ENCODE measurements at regions not wholly inside any gene's neighbourhood (a gene's known extent, or its start where the extent isn't known, plus 50 kb on each side); places are given as distances from the start of the nearest gene placed in this dataset.

DNA sequence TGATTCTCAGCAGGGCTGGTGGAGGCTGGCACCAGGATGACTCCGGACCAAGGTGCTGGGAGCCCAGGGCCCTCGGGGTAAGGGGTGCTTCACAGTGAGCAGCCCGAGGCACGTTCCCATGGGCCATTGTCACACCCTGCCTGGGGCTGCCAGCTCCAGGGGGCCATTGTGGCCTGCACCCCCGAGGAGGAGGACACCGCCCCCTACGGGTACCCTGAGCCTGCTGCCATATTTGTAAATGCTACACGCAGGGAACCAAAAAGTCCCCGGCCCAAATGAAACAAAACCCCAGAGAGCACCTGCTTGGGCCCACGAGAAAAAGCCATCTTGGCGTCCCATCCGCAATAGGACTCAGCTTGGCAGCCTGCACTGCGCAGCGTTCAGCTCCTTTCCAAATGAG, 64.7 kb upstream of the GATA5 start:
- no peaks in the 10 kb centered on the region for H3K27me3 Mint-ChIP-seq
- intact Hi-C loops (cut with micrococcal nuclease), result no loop called here
- no peak overlapping the region for H3K27ac Mint-ChIP-seq
- DNase-seq (peak; percentile 23), ATAC-seq (no peak)
- ChIA-PET POLR2A (no interaction called here), CTCF (interaction anchor here (1.1 to 1.4 kb wide), 2 partner anchors 10 to 76 kb away, joined by 3 read pairs; no protein-coding TSS in a partner anchor)
- no peaks in the 10 kb centered on the region for H3K9me3 Mint-ChIP-seq
- H3K36me3 Mint-ChIP-seq (ENCODE audit: low read depth), result no peaks in the 10 kb centered on the region
- no peaks in the 10 kb centered on the region for H3K4me1 Mint-ChIP-seq (ENCODE audit: low read depth)
- TF ChIP-seq, protein P1, sequence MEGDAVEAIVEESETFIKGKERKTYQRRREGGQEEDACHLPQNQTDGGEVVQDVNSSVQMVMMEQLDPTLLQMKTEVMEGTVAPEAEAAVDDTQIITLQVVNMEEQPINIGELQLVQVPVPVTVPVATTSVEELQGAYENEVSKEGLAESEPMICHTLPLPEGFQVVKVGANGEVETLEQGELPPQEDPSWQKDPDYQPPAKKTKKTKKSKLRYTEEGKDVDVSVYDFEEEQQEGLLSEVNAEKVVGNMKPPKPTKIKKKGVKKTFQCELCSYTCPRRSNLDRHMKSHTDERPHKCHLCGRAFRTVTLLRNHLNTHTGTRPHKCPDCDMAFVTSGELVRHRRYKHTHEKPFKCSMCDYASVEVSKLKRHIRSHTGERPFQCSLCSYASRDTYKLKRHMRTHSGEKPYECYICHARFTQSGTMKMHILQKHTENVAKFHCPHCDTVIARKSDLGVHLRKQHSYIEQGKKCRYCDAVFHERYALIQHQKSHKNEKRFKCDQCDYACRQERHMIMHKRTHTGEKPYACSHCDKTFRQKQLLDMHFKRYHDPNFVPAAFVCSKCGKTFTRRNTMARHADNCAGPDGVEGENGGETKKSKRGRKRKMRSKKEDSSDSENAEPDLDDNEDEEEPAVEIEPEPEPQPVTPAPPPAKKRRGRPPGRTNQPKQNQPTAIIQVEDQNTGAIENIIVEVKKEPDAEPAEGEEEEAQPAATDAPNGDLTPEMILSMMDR (IDR thresholded peaks at IDR 0.05), result no peak
- no peak overlapping the region for H3K4me3 Mint-ChIP-seq

DNA sequence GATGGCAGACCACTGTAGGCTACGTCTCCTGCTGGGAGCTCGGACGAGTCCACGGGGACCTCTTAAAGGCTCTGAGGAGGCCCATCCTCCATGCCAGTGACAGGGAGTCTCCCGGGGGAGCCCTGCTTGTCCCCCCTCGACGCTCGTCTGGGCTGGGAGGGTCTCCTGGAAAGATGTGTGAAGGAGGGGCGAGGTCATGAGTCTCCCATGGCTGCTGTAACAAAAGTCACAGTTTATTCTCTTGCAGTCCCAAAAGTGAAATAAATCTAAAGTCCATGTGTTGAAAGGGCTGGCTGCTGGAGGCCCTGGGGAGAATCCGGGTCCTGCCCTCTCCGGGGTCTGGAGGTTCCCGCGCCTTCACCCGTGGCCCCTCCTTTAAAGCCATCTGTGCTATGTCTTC, 67.1 kb upstream of the GATA5 start:
- no peaks in the 10 kb centered on the region for H3K4me1 Mint-ChIP-seq (ENCODE audit: low read depth)
- DNase-seq, result no peak
- TF ChIP-seq, protein P1 (IDR thresholded peaks at IDR 0.05), result no peak
- CTCF ChIA-PET, result no interaction called here
- H3K36me3 Mint-ChIP-seq (ENCODE audit: low read depth), result no peaks in the 10 kb centered on the region
- H3K9me3 Mint-ChIP-seq, result no peaks in the 10 kb centered on the region
- intact Hi-C loops (cut with micrococcal nuclease), result no loop called here
- H3K4me3 Mint-ChIP-seq, result no peak overlapping the region
- POLR2A ChIA-PET, result no interaction called here
- no peaks in the 10 kb centered on the region for H3K27me3 Mint-ChIP-seq
- H3K27ac Mint-ChIP-seq, result no peak overlapping the region
- ATAC-seq, result no peak

DNA sequence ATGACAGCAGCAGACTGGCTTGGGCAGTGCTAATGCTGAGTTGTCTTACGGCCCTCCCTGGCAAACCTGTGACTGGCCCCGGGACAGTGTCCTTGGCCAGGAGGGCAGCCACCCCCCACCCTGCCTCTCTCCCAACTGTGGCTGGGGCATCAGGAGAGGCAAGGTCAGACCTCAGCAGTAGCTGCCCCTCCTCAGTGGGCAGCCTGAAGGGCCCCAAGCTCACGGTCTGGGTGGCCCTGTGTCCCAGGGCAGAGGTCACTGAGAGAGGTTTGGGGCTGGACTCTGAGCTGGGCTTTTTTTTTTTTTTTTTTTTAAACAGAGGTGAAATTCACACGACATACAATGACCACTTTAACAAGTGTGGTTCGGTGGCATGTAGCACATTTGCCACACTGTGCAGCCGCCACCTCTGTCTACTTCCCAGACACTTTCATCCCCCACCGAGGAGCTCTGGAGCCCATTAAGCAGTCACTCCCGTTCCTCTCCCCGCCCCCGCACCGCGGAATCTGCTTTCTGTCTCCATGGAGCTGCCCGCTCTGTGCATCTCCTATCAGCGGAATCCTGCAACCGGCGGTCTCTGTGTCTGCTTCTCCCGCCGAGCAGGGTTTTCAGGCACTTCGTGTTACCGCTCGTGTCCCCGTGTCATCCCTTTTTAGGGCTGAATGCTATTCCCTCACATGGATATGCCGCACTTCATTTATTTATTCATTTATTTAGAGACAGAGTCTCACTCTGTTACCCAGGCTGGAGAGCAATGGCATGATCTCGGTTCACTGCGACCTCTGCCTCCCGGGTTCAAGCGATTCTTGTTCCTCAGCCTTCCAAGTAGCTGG, 67.9 kb upstream of the GATA5 start:
- no peak for ATAC-seq
- Mint-ChIP-seq H3K36me3 (ENCODE audit: low read depth) (no peaks in the 10 kb centered on the region), H3K27me3 (peaks cover under 1% of the 10 kb centered on the region), H3K4me1 (ENCODE audit: low read depth) (peaks cover under 1% of the 10 kb centered on the region), H3K9me3 (no peaks in the 10 kb centered on the region), H3K4me3 (no peak overlapping the region), H3K27ac (no peak overlapping the region)
- ChIA-PET POLR2A (no interaction called here), CTCF (no interaction called here)
- DNase-seq, result no peak
- intact Hi-C loops (cut with micrococcal nuclease), result no loop called here
- TF ChIP-seq, protein P1 (IDR thresholded peaks at IDR 0.05), result no peak

DNA sequence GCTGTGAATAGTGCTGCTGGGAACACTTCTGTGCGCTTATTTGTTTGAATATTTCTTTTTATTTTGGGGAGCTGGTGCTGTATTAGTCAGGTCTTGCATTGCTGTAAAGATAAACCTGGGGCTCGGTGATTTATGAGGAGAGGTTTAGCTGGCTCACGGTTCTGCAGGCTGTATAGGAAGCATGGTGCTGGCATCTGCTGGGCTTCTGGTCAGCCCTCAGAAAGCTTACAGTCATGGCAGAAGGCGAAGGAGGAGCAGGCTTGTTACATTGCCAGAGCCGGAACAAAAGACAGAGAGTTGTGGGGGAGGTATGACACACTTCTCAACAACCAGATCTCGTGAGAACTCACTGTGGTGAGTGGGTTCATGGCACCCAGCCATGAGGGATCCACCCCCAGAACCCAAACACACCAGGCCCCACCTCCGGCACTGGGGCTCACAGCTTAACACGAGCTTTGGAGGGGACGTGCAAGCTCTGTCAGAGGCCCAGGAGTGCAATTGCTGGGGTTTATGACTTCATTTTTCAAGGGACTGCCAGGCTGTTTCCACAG, 68.8 kb upstream of the GATA5 start:
- H3K9me3 Mint-ChIP-seq, result no peaks in the 10 kb centered on the region
- peaks cover 1% of the 10 kb centered on the region for H3K4me1 Mint-ChIP-seq (ENCODE audit: low read depth)
- H3K36me3 Mint-ChIP-seq (ENCODE audit: low read depth), result no peaks in the 10 kb centered on the region
- POLR2A ChIA-PET, result no interaction called here
- TF ChIP-seq, protein P1 (IDR thresholded peaks at IDR 0.05), result no peak
- peaks cover 2% of the 10 kb centered on the region for H3K27me3 Mint-ChIP-seq
- CTCF ChIA-PET, result no interaction called here
- DNase-seq (no peak), ATAC-seq (no peak)
- no peak overlapping the region for H3K27ac Mint-ChIP-seq
- no peak overlapping the region for H3K4me3 Mint-ChIP-seq
- intact Hi-C loops (cut with micrococcal nuclease), result no loop called here

DNA sequence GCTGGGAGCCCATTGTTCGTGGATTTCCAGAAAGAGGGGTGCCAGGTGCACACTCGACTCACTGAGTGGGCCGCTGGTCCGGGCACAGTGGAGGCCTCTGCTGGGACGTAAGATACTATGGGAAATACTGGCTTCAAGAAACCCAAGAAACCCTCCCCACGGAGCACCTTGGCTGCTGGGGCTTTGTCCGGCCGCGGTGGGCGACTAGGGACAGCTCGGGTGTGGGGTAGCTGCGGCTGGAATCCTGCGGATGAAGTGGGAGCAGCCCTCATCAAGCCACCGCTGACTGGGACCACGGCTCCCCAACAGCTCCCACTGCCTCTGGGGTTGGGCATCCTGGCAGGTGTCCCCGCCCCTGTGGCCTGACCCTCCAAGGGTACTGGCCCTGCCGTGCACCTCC, 69.5 kb upstream of the GATA5 start:
- H3K27ac Mint-ChIP-seq, result no peak overlapping the region
- peaks cover 2% of the 10 kb centered on the region for H3K27me3 Mint-ChIP-seq
- ChIA-PET POLR2A (no interaction called here), CTCF (no interaction called here)
- H3K4me1 Mint-ChIP-seq (ENCODE audit: low read depth), result peaks cover 1% of the 10 kb centered on the region
- intact Hi-C loops (cut with micrococcal nuclease), result no loop called here
- H3K9me3 Mint-ChIP-seq, result no peaks in the 10 kb centered on the region
- DNase-seq (no peak), ATAC-seq (no peak)
- TF ChIP-seq, protein P1 (IDR thresholded peaks at IDR 0.05), result no peak
- no peak overlapping the region for H3K4me3 Mint-ChIP-seq
- no peaks in the 10 kb centered on the region for H3K36me3 Mint-ChIP-seq (ENCODE audit: low read depth)

Data from activated CD8-positive, alpha-beta T cell treated with anti-CD3 and anti-CD28 coated beads for 36 hours (primary cell).